Panc1 (cell line): ENCODE measurements at regions not wholly inside any gene's neighbourhood (a gene's known extent, or its start where the extent isn't known, plus 50 kb on each side); places are given as distances from the start of the nearest gene placed in this dataset.

Experiments
- ATAC-seq: fragments of 200-7000 bp; cut with Tn5 transposase; 2 replicates; pipeline ENCODE4 v1.9.1; 2020; ENCODE audit warnings: mild to moderate bottlenecking, moderate library complexity
- BruUV-seq: library from RNA; stranded (reverse); fragments of 400-500 nt; replicated peaks from 2 replicates; lab custom pipeline; 2021; lab: Mats Ljungman, UMichigan
- CTCF ChIA-PET: fragments of 300-600 bp; sonication (Branson Sonifier 250); formaldehyde crosslinking; loops from one replicate; lab custom pipeline; 2022; ENCODE audit warnings: antibody characterized with exemption; lab: Charles Lee
- POLR2A ChIA-PET: fragments of 300-600 bp; sonication (Branson Sonifier 250); formaldehyde crosslinking; loops from one replicate; lab custom pipeline; 2022; ENCODE audit warnings: antibody characterized with exemption; lab: Charles Lee
- DNase-seq: peaks from one replicate; pipeline ENCODE4 v3.0.0-alpha.2; 2010; ENCODE audit warnings: low read depth, low spot score
- H3K27ac ChIP-seq: 2 replicates; pipeline ENCODE4 v1.5.1; 2011; ENCODE audit warnings: mild to moderate bottlenecking, low read length, inconsistent platforms
- H3K27me3 ChIP-seq: fragments of 200-500 bp; sonication (Bioruptor generic); 2 replicates; pipeline ENCODE4 v1.6.0; 2014; ENCODE audit warnings: low read length, inconsistent platforms; ENCODE audit not compliant: control insufficient read depth, insufficient read depth
- H3K36me3 ChIP-seq: fragments of 200-500 bp; sonication (Bioruptor generic); 2 replicates; pipeline ENCODE4 v1.5.1; 2014; ENCODE audit warnings: inconsistent platforms, mild to moderate bottlenecking, low read length, moderate library complexity; ENCODE audit not compliant: control insufficient read depth, insufficient read depth
- H3K4me1 ChIP-seq: 2 replicates; pipeline ENCODE4 v1.5.1; 2011; ENCODE audit warnings: inconsistent platforms, mild to moderate bottlenecking, low read length, moderate library complexity; ENCODE audit not compliant: control insufficient read depth, insufficient read depth
- H3K4me3 ChIP-seq, 2 experiments: 2 replicates each; pipeline ENCODE4 v1.5.1; 2011 to 2012; ENCODE audit warnings: low read depth in 2 of 2, low read length in 2 of 2, mild to moderate bottlenecking in 2 of 2, inconsistent platforms in 1 of 2, moderate library complexity in 1 of 2
- H3K9me3 ChIP-seq: fragments of 200-500 bp; sonication (Bioruptor generic); 2 replicates; pipeline ENCODE4 v1.5.1; 2014; ENCODE audit warnings: low read depth, mild to moderate bottlenecking, inconsistent platforms, low read length, moderate library complexity; ENCODE audit not compliant: control insufficient read depth, insufficient read depth
- CTCF ChIP-seq: fragments of 450-650 bp; IDR thresholded peaks from 2 replicates; pipeline ENCODE4 v1.5.1; 2017; ENCODE audit warnings: mild to moderate bottlenecking
- REST ChIP-seq, 2 experiments: IDR thresholded peaks; 2 replicates each; pipeline ENCODE4 v1.6.1; 2011 to 2012; ENCODE audit warnings: low read depth in 2 of 2, control low read depth in 1 of 2, low read length in 1 of 2, mild to moderate bottlenecking in 1 of 2, moderate library complexity in 1 of 2; ENCODE audit not compliant: insufficient read depth in 1 of 2
- SIN3A ChIP-seq: IDR thresholded peaks from 2 replicates; pipeline ENCODE4 v1.6.1; 2012; ENCODE audit warnings: low read depth, mild to moderate bottlenecking, low read length, moderate library complexity, borderline replicate concordance; ENCODE audit not compliant: insufficient read depth
- TCF7L2 ChIP-seq: IDR thresholded peaks from 2 replicates; pipeline ENCODE4 v1.6.1; 2011; ENCODE audit warnings: mild to moderate bottlenecking, low read depth, low read length, inconsistent platforms
- in situ Hi-C: cut with HindIII; loops from 2 replicates; pipeline ENCODE4 v1.10.0; 2016; ENCODE audit warnings: low sequenced_read_pairs, low pct_unique_long_range_greater_than_20kb
- intact Hi-C: fragments of 100-400 bp; cut with micrococcal nuclease; formaldehyde crosslinking; loops from one replicate; pipeline ENCODE4 v1.10.0; 2022; ENCODE audit not compliant: unreplicated experiment

- no peaks in the 10 kb centered on the region for H3K27me3 ChIP-seq
Measured at GRCh38 chr12:132405742-132406251, 76.4 kb upstream of the GALNT9 start.

More at GRCh38 chr12:132405742-132406251, 76.4 kb upstream of the GALNT9 start:
- DNase-seq, result no peak
- ATAC-seq, result no peak
- POLR2A ChIA-PET, result no interaction called here
- intact Hi-C loops, result loop anchor here (10.0 kb wide), 1 partner anchor 251 kb away; no protein-coding TSS in a partner anchor
- Histone ChIP-seq H3K36me3 (no peaks in the 10 kb centered on the region), H3K9me3 (no peaks in the 10 kb centered on the region), H3K4me3 (no peak overlapping the region), H3K4me1 (no peaks in the 10 kb centered on the region), H3K27ac (no peak overlapping the region)
- CTCF ChIA-PET, result interaction anchor here (0.6 kb wide), 1 partner anchor 41 kb away, joined by 3 read pairs; no protein-coding TSS in a partner anchor
- BruUV-seq, result no TSS peak
- in situ Hi-C loops, result no loop called here
- TF ChIP-seq TCF7L2, result no peak
- no peak for TF ChIP-seq CTCF
- no peak for TF ChIP-seq REST (IDR thresholded peaks at IDR 0.05; ENCODE audit: insufficient read depth in 1 of 2, low read depth in 2 of 2, low read length in 1 of 2)
- TF ChIP-seq SIN3A, result no peak
